ENCODE measurements at regions not wholly inside any gene's neighbourhood (a gene's known extent, or its start where the extent isn't known, plus 50 kb on each side); places are given as distances from the start of the nearest gene placed in this dataset.

- TF ChIP-seq, protein P1, sequence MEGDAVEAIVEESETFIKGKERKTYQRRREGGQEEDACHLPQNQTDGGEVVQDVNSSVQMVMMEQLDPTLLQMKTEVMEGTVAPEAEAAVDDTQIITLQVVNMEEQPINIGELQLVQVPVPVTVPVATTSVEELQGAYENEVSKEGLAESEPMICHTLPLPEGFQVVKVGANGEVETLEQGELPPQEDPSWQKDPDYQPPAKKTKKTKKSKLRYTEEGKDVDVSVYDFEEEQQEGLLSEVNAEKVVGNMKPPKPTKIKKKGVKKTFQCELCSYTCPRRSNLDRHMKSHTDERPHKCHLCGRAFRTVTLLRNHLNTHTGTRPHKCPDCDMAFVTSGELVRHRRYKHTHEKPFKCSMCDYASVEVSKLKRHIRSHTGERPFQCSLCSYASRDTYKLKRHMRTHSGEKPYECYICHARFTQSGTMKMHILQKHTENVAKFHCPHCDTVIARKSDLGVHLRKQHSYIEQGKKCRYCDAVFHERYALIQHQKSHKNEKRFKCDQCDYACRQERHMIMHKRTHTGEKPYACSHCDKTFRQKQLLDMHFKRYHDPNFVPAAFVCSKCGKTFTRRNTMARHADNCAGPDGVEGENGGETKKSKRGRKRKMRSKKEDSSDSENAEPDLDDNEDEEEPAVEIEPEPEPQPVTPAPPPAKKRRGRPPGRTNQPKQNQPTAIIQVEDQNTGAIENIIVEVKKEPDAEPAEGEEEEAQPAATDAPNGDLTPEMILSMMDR (conservative IDR thresholded peaks at IDR 0.05) = no peak
- TF ChIP-seq EZH2 (IDR thresholded peaks at IDR 0.05; ENCODE audit: low read depth) = no peak
Observed at GRCh38 chr4:112736718-112737135, 99.8 kb downstream of the LARP7 start.
